ENCODE measurements at regions not wholly inside any gene's neighbourhood (a gene's known extent, or its start where the extent isn't known, plus 50 kb on each side); places are given as distances from the start of the nearest gene placed in this dataset.

DNA sequence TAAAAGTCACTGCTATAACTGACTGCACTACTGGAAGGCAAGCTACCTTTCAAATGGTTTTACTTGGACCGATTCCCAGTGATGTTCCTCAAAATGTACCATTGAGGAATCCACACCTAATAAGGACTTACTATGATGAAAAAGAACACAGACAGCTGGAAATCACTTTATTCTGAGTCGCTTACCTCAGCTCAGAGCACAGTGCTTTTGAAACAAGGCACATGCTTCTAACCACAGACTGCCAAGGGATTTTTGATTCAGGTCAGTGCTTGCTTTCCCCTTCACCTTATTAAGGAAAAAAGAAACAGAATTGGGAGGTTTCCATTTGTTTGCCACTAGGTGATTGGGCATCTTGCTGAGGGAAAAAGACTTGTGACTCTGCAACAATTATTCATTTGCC is 707.5 kb upstream of the FSHR start:
- POLR2A ChIA-PET: no interaction called here
- Mint-ChIP-seq H3K27me3 (ENCODE audit: insufficient read depth, unreplicated experiment) (no peaks in the 10 kb centered on the region), H3K4me1 (ENCODE audit: insufficient read depth, unreplicated experiment) (no peaks in the 10 kb centered on the region), H3K9me3 (ENCODE audit: unreplicated experiment) (no peaks in the 10 kb centered on the region), H3K4me3 (ENCODE audit: unreplicated experiment) (no peak overlapping the region), H3K27ac (ENCODE audit: low read depth, unreplicated experiment) (no peak overlapping the region), H3K36me3 (ENCODE audit: insufficient read depth, unreplicated experiment) (no peaks in the 10 kb centered on the region)
- no peak for DNase-seq (ENCODE audit: unreplicated experiment)
- intact Hi-C loops (cut with micrococcal nuclease): no loop called here
- CTCF ChIA-PET: no interaction called here
- no TSS peak for BruUV-seq (replicated peaks)
- TF ChIP-seq, protein P1, sequence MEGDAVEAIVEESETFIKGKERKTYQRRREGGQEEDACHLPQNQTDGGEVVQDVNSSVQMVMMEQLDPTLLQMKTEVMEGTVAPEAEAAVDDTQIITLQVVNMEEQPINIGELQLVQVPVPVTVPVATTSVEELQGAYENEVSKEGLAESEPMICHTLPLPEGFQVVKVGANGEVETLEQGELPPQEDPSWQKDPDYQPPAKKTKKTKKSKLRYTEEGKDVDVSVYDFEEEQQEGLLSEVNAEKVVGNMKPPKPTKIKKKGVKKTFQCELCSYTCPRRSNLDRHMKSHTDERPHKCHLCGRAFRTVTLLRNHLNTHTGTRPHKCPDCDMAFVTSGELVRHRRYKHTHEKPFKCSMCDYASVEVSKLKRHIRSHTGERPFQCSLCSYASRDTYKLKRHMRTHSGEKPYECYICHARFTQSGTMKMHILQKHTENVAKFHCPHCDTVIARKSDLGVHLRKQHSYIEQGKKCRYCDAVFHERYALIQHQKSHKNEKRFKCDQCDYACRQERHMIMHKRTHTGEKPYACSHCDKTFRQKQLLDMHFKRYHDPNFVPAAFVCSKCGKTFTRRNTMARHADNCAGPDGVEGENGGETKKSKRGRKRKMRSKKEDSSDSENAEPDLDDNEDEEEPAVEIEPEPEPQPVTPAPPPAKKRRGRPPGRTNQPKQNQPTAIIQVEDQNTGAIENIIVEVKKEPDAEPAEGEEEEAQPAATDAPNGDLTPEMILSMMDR (IDR thresholded peaks at IDR 0.05; ENCODE audit: unreplicated experiment): no peak

DNA sequence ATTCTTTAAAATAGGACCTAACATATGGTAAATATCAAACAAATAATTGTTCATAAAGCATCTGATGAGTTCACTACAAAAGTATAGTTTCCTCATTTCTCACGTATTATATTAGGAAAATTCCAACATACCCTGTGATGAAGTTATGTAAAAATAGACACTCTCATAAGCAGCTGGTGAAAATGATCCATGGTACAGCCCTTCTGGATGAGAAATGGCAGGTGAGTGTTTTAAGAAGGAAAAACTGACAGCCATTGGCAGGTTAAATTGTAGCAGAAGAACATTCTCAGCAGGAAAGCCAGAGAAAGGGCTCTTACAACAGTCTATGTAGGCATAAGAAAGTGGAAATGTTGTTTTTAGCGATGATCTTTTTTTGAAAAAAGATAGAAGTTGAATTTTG is 706.5 kb upstream of the FSHR start:
- no peaks in the 10 kb centered on the region for H3K27me3 Mint-ChIP-seq (ENCODE audit: insufficient read depth, unreplicated experiment)
- DNase-seq (ENCODE audit: unreplicated experiment): no peak
- intact Hi-C loops (cut with micrococcal nuclease): no loop called here
- H3K36me3 Mint-ChIP-seq (ENCODE audit: insufficient read depth, unreplicated experiment): no peaks in the 10 kb centered on the region
- no peaks in the 10 kb centered on the region for H3K4me1 Mint-ChIP-seq (ENCODE audit: insufficient read depth, unreplicated experiment)
- TF ChIP-seq, protein P1 (IDR thresholded peaks at IDR 0.05; ENCODE audit: unreplicated experiment): no peak
- ChIA-PET CTCF (no interaction called here), POLR2A (no interaction called here)
- H3K4me3 Mint-ChIP-seq (ENCODE audit: unreplicated experiment): no peak overlapping the region
- no peaks in the 10 kb centered on the region for H3K9me3 Mint-ChIP-seq (ENCODE audit: unreplicated experiment)
- no peak overlapping the region for H3K27ac Mint-ChIP-seq (ENCODE audit: low read depth, unreplicated experiment)
- no TSS peak for BruUV-seq (replicated peaks)

DNA sequence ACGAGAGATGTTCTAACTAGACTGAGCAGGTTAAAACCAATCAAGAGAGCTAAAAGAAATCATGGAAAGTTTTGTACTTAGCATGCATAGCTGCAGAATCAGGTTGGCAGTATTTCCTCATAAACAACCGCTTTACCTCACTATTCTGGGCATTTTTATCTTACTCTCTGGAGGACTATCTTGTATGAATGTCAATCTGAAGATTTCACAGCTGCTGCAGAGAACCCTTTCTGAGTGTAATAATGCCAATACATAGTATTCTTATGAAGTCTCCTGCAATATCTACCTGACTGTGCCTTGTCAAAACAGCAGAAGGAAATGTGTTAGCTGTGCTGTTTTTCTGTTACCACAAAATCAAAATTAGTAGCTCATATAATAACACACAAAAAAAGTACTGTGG is 705.9 kb upstream of the FSHR start:
- DNase-seq (ENCODE audit: unreplicated experiment): no peak
- Mint-ChIP-seq H3K4me3 (ENCODE audit: unreplicated experiment) (no peak overlapping the region), H3K36me3 (ENCODE audit: insufficient read depth, unreplicated experiment) (no peaks in the 10 kb centered on the region), H3K9me3 (ENCODE audit: unreplicated experiment) (no peaks in the 10 kb centered on the region), H3K27me3 (ENCODE audit: insufficient read depth, unreplicated experiment) (no peaks in the 10 kb centered on the region), H3K27ac (ENCODE audit: low read depth, unreplicated experiment) (no peak overlapping the region), H3K4me1 (ENCODE audit: insufficient read depth, unreplicated experiment) (no peaks in the 10 kb centered on the region)
- no TSS peak for BruUV-seq (replicated peaks)
- TF ChIP-seq, protein P1 (IDR thresholded peaks at IDR 0.05; ENCODE audit: unreplicated experiment): no peak
- intact Hi-C loops (cut with micrococcal nuclease): no loop called here
- POLR2A ChIA-PET: interaction anchor here (0.7 kb wide), 1 partner anchor 113 kb away, joined by 3 read pairs; no protein-coding TSS in a partner anchor
- CTCF ChIA-PET: no interaction called here

DNA sequence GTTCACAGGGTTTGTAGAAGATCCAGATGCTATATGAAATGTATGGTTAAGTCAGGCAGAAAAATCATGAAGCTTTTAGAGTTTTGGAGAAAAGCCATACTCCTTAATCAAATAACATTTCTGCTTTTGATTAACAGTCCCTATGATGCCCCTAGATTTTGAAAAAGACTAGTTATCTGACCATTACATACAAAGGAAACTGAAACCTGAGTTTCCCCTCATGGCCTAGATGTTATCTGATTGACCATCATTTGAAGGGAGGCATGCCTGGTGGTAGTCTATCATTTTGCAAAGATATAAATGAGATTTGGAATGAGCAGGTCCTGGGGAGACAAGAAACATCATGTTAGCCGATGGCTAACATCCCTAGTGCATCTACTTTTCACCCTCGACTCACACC is 704.3 kb upstream of the FSHR start:
- no peaks in the 10 kb centered on the region for H3K36me3 Mint-ChIP-seq (ENCODE audit: insufficient read depth, unreplicated experiment)
- ChIA-PET CTCF (no interaction called here), POLR2A (interaction anchor here (0.6 kb wide), 1 partner anchor 20 kb away, joined by 3 read pairs; no protein-coding TSS in a partner anchor)
- H3K27me3 Mint-ChIP-seq (ENCODE audit: insufficient read depth, unreplicated experiment): peaks cover 4% of the 10 kb centered on the region
- no peak for DNase-seq (ENCODE audit: unreplicated experiment)
- no TSS peak for BruUV-seq (replicated peaks)
- no peaks in the 10 kb centered on the region for H3K4me1 Mint-ChIP-seq (ENCODE audit: insufficient read depth, unreplicated experiment)
- H3K4me3 Mint-ChIP-seq (ENCODE audit: unreplicated experiment): no peak overlapping the region
- H3K27ac Mint-ChIP-seq (ENCODE audit: low read depth, unreplicated experiment): no peak overlapping the region
- TF ChIP-seq, protein P1 (IDR thresholded peaks at IDR 0.05; ENCODE audit: unreplicated experiment): no peak
- H3K9me3 Mint-ChIP-seq (ENCODE audit: unreplicated experiment): no peaks in the 10 kb centered on the region
- intact Hi-C loops (cut with micrococcal nuclease): no loop called here
